ENCODE measurements at regions not wholly inside any gene's neighbourhood (a gene's known extent, or its start where the extent isn't known, plus 50 kb on each side); places are given as distances from the start of the nearest gene placed in this dataset.

- DNase-seq (ENCODE audit: low spot score): no peak
- intact Hi-C loops (cut with DNase I): no loop called here
Measured at GRCh38 chr16:50940275-50940854, 198.5 kb downstream of the CYLD start.

DNA sequence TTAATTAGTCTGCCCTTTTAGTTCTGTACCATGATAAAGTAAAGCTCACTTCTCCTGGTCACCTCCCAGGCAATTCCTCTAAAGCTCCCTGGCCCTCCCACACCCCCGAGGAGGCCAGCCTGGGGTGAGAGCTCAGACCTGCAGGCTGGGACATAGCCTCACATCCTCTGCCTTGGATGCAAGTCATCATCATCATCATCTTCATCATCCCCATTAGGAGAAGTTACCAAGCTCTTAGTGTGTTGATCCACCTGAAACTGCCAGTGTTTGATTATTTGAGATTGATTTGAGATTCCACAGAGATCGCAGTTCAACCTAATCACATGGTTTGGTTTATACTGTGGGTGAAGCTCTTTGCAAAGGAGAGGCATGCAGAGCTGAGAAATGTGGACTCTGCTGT, 197.5 kb downstream of the CYLD start:
- intact Hi-C loops (cut with DNase I): no loop called here
- DNase-seq (ENCODE audit: low spot score): no peak

DNA sequence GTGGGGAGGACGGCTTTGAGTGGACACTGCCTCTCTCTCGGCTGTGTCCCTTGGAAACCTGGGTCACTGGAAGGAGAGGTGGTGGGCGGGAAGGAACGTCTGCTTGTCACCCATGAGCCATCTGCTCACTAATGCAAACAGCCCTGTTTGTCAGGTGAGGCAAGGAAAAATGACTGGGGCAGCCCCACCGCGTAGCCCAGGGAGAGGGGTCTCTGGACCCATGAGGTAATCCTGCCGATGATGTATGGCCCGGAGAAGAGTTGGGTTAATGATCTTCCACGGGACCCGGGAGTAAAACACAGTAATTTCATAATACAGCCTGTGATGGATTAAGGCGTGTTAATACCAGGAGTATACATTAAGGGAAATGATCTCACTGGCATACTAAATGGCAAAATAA, 197.0 kb downstream of the CYLD start:
- intact Hi-C loops (cut with DNase I): no loop called here

GRCh38 chr16:50933262-50933661, 191.4 kb downstream of the CYLD start:
- intact Hi-C loops (cut with DNase I): no loop called here
- DNase-seq (ENCODE audit: low spot score): no peak

More for the DNA sequence above, 197.0 kb downstream of the CYLD start:
- no peak for DNase-seq (ENCODE audit: low spot score)

DNA sequence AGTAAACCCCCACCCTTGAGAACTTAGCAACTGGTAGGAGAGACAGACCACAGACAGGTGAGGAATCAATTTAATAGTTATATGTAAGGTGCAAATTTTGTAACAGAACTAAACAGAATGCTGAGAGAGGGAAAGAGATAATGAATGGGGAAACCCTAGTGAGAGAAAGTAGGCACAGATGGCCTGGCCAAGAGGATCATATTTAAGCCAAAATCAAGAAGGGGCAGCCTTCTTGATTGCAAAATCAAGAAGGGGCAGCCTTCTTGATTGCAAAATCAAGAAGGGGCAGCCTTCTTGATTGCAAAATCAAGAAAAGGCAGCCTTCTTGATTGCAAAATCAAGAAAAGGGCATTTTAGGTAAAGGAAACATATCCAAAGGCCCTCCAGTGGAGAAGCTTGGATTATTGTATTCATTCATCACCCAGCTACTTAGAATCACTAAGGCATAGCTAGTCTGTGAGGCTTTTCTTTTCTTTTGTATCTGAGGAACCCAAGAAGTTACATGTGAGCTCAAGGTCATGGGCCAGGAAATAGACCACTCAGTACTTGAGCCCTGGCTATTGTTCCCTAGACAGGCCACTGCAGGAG, 190.6 kb downstream of the CYLD start:
- DNase-seq (ENCODE audit: low spot score): no peak
- intact Hi-C loops (cut with DNase I): no loop called here

DNA sequence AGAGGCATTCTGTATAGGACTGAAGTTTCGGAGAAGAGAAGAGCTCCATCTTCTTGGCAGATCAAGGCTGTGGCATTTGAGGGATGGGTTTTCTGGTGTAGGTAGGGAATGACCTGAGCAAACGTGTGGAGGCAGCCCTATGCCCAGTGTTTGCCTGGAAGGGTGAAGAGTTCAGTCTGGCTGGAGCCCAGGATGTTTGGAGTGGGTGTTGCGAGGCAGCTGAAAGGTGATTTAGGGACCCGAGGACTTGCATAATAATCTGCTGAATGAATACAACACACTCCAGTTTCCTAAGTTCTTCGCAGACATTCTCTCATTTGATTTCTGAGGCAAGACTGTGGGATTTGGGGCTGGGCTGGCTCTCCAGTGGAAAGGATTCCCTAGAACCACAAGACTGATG, 186.2 kb downstream of the CYLD start:
- no peak for DNase-seq (ENCODE audit: low spot score)
- intact Hi-C loops (cut with DNase I): no loop called here

GRCh38 chr16:50925758-50926357, 184.0 kb downstream of the CYLD start:
- intact Hi-C loops (cut with DNase I): no loop called here
- no peak for DNase-seq (ENCODE audit: low spot score)

DNA sequence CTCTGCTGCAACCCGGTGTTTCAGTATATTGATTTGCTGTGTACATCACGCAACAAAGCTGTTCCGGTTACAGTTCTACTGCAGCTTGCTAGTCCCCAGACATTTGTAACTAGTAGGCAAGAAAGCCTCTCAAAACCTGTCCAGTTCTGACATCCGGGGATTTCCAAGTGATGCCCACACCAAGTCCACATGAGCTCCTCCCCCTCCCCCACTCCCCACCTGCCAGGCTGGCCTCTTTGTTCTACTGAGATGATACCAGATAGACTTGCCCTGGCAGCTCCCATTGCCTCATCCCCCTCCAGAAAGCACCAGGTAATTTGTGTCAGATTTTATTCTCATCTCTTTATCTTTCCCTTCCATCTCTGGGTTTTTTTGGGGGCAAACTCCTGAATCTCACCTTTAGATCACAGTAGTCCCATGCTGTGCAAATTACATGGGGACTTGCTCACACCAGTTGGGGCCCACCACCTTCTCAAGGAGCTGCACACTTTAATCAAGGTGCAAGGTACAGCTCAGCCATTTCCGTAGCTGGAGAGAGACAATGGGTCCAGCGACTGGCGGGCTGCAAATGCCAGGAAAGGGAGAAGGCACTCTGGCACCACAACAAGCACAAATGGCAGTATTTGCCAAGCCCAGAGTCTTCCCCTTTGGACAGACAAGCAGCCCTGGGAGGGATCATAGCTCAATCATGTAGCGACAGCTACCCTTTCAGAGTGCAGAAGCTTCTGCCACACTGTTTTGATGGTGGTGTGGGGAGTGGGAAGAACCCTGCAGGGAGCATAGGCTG, 183.1 kb downstream of the CYLD start:
- no peak for DNase-seq (ENCODE audit: low spot score)
- intact Hi-C loops (cut with DNase I): no loop called here

DNA sequence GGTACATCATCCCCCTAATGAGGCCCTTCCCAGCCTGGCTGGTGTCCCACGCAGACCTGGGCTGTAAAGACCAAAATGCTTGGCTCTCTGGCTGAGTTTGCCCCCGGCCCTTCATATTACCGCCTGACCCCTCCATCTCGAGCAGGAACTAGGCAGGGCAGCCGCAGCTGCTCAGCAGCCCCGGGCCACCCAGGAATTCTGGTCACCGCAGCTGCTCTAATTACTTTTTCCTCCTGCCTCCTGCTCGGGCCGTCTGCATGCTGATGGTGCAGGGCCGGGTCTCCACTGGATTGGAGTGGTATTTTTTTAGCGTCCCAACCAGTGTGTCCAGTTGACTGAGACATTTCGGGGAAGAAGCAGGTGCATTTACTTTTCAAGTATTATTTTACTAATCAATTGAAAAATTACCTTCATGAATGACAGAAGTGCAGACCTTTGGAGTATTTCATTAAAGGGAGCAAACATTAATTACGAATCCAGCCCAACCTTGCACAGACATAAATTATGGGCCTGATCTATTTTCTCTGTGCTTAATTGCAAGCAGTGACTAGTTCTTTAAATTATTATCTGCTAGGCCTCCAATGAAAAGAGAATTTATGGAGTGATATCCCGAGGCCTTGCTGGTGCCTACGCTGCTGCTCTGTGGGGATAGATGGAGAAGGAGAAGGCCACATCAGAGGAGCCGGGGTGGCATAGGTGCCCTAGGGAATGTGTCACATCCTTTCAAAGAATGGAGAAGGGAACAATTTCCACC, 176.2 kb downstream of the CYLD start:
- no peak for DNase-seq (ENCODE audit: low spot score)
- intact Hi-C loops (cut with DNase I): no loop called here

DNA sequence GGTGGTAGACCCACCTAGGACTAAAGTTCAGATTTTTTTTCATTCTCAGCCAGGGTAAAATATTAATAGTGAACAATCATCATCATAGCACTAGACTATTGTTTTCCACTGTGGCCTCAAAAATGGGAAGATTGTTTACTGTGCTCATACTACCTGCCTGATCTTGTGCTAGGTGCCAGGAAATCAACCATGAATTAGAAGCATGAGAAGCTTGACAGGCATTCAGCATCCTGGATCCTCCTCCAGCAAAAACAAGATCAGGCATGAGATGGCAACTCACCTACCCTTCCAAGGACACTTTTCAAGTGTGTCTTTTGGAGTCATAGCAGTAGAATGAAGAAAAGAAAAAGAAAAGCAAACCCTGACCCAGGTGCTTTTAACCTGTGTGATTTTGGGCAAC, 174.2 kb downstream of the CYLD start:
- intact Hi-C loops (cut with DNase I): no loop called here
- no peak for DNase-seq (ENCODE audit: low spot score)

DNA sequence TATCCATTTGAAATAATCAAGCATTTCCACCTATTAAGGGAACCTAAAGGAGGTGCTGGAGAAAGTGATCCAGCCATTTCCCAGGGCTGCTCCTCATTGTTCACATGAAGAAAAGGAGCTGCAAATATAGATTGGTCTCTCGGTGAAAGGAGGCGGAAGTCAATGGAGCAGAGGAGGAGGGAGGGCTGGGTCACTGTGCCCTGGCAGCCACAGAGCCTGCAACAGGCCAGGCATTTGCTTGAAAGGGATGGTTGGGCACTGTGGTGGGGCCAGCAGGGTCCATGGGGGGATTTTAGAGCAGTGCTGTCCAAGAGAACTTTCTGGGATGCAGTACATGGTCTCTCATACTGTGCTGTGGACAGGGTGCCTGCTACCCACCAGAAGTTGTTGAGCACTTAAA, 173.2 kb downstream of the CYLD start:
- intact Hi-C loops (cut with DNase I): no loop called here
- DNase-seq (ENCODE audit: low spot score): no peak

- DNase-seq (ENCODE audit: low spot score): no peak
- intact Hi-C loops (cut with DNase I): no loop called here
Measured at GRCh38 chr16:50910736-50911100, 168.8 kb downstream of the CYLD start.

GRCh38 chr16:50909831-50910735, 168.2 kb downstream of the CYLD start:
- no peak for DNase-seq (ENCODE audit: low spot score)
- intact Hi-C loops (cut with DNase I): no loop called here

- DNase-seq (ENCODE audit: low spot score): no peak
Measured at GRCh38 chr16:50908468-50908867, 166.6 kb downstream of the CYLD start.

DNA sequence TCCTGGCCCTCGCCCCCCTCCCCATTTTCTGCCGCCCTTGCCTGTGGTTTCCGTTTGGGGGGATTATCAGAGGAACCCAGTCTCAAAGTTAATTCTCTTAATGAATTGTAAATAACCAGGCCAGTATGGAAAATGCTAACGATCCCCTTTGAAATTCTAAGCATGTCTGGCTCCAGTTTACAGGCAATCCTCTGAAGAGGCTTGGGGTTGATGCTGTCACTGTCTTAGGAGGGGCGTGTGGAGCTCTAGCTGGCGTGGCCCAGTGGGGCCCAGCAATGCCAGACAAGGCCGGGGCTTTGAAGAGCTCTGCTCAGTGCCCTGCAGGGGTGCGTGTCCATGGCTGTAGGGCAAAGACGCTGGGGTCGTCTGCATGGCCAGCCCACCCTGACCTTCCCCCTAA, 164.6 kb downstream of the CYLD start:
- no peak for DNase-seq (ENCODE audit: low spot score)
- intact Hi-C loops (cut with DNase I): no loop called here

More at GRCh38 chr16:50908468-50908867, 166.6 kb downstream of the CYLD start:
- intact Hi-C loops (cut with DNase I): no loop called here

- intact Hi-C loops (cut with DNase I): no loop called here
- DNase-seq (ENCODE audit: low spot score): no peak
Measured at GRCh38 chr16:50902457-50902856, 160.6 kb downstream of the CYLD start.

- intact Hi-C loops (cut with DNase I): no loop called here
- no peak for DNase-seq (ENCODE audit: low spot score)
Measured at GRCh38 chr16:50901062-50901461, 159.2 kb downstream of the CYLD start.

DNA sequence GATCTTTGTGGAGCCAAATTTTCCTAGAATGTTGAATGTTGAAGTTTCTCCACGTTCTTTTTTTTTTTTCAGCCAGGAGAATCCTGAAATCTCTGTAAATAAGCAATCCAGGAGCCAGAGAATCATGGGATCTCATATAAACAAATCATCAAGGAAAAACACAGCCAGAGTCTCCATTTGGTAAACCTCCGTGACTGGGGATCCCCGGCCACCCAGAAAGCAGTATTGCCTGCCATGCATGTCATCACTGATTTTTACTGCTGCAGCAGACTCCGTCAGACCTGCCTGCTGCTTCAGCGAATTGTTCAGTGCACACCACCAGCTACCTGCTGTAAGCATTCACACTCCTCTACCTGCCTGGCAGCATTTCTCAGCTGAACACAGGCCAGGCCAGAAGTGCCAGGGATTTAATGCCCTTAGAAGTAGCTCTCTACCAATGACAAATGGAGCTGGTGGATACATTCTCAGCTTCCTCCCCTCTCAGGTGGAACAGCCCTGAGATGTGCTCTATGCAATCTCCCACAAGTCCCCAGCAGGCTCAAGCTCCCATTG, 158.6 kb downstream of the CYLD start:
- intact Hi-C loops (cut with DNase I): no loop called here
- no peak for DNase-seq (ENCODE audit: low spot score)

DNA sequence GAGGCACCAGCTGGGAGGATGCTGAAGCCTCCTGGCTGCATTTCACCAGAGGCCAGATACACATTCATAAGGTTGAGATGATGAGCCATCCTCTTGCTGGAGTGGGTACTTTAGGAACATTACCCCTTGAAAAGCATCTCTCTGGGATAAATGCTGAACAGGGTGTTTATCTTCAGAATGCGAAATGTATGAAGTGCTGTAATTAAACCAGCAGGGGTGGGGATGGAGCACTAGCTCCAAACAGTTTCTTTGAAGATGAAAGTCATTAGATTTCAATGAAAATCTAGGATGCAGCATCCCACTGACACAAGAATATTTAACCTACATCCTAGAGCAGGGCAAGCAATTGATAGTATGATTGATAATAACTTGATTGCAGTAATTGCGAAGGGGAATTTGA, 158.1 kb downstream of the CYLD start:
- intact Hi-C loops (cut with DNase I): no loop called here

More for the DNA sequence above, 158.1 kb downstream of the CYLD start:
- DNase-seq (ENCODE audit: low spot score): no peak

Measured in posterior vena cava (tissue), 2 donors.